K562 (cell line): ENCODE measurements at regions not wholly inside any gene's neighbourhood (a gene's known extent, or its start where the extent isn't known, plus 50 kb on each side); places are given as distances from the start of the nearest gene placed in this dataset.

ENCODE experiments used
- ATAC-seq: fragments of 200-7000 bp; cut with Tn5 transposase; 3 replicates; pipeline ENCODE4 v1.9.1; 2020; ENCODE audit warnings: moderate library complexity
- BruUV-seq: library from RNA; stranded (reverse); fragments of 400-500 nt; replicated peaks from 2 replicates; lab custom pipeline; 2021; lab: Mats Ljungman, UMichigan
- CTCF ChIA-PET: fragments of 300-600 bp; formaldehyde crosslinking; extraction: SDS; loops from one replicate; lab custom pipeline; 2021; ENCODE audit warnings: low intra/inter-chr PET ratio; lab: Yijun Ruan, JAX
- POLR2A ChIA-PET: fragments of 300-600, 350-650 bp; sonication (Branson Sonifier 250); formaldehyde crosslinking; extraction: SDS; loops from one replicate; lab custom pipeline; 2021; ENCODE audit warnings: antibody characterized with exemption, inconsistent platforms; lab: Yijun Ruan, JAX
- DNase-seq, 4 experiments: peaks; one replicate each; pipeline versions ENCODE4 v3.0.0 to v3.0.0-alpha.2; 2011 to 2018; ENCODE audit warnings: low spot score in 3 of 4, mixed read lengths in 3 of 4; ENCODE audit errors: extremely low read depth in 1 of 4
- FAIRE-seq: peaks from 2 replicates; lab custom pipeline; 2011; peaks lifted over from hg19 to GRCh38; lab: Jason Lieb, UNC
- H2AFZ ChIP-seq: 2 replicates; pipeline ENCODE4 v1.6.0; 2011; ENCODE audit warnings: low read depth, low read length, control low read depth, inconsistent platforms
- H3K27ac ChIP-seq: fragments of 200-600 bp; 3 replicates; pipeline ENCODE4 v1.8.0; 2011; ENCODE audit warnings: low read depth, mild to moderate bottlenecking, control low read depth, inconsistent platforms, low read length, moderate library complexity, mixed read lengths; ENCODE audit errors: extremely low read depth
- H3K27me3 ChIP-seq, 2 experiments: fragments of 300-600 bp in 1 of 2; 2 replicates in 1 of 2; 3 replicates in 1 of 2; pipeline versions ENCODE4 v1.6.0 to v1.8.0; 2011; ENCODE audit warnings: inconsistent platforms in 2 of 2, low read length in 2 of 2, mild to moderate bottlenecking in 1 of 2, mixed read lengths in 1 of 2, moderate library complexity in 1 of 2; ENCODE audit not compliant: control insufficient read depth in 2 of 2, insufficient read depth in 2 of 2
- H3K36me3 ChIP-seq: fragments of 300-600 bp; 3 replicates; pipeline ENCODE4 v1.8.0; 2011; ENCODE audit warnings: mild to moderate bottlenecking, low read length, inconsistent platforms; ENCODE audit not compliant: control insufficient read depth, insufficient read depth
- H3K4me1 ChIP-seq, 2 experiments: fragments of 200-600 bp in 1 of 2; replicated peaks in 1 of 2; 2 replicates in 1 of 2; 3 replicates in 1 of 2; pipeline versions ENCODE4 v1.5.1 to v1.8.0; 2011; ENCODE audit warnings: inconsistent platforms in 2 of 2, low read length in 2 of 2, mild to moderate bottlenecking in 1 of 2, mixed read lengths in 1 of 2, moderate library complexity in 1 of 2; ENCODE audit not compliant: control insufficient read depth in 2 of 2, insufficient read depth in 2 of 2
- H3K4me2 ChIP-seq: 2 replicates; pipeline ENCODE4 v1.6.1; 2011; ENCODE audit warnings: low read length, control low read depth, inconsistent platforms, mixed read lengths; ENCODE audit not compliant: insufficient read depth
- H3K4me3 ChIP-seq: fragments of 200-600 bp; sonication (generic), shearing (Covaris generic); 2 replicates; pipeline ENCODE4 v1.5.1; 2016; ENCODE audit warnings: control low read depth, inconsistent platforms
- H3K79me2 ChIP-seq: fragments of 200-600 bp; 3 replicates; pipeline ENCODE4 v1.8.0; 2011; ENCODE audit warnings: low read length, inconsistent platforms; ENCODE audit not compliant: control insufficient read depth, insufficient read depth
- H3K9ac ChIP-seq, 2 experiments: 2 replicates each; pipeline versions ENCODE4 v1.6.0 to v1.6.1; 2011; ENCODE audit warnings: low read depth in 2 of 2, low read length in 2 of 2, control low read depth in 1 of 2, inconsistent platforms in 1 of 2, mild to moderate bottlenecking in 1 of 2, mixed read lengths in 1 of 2; ENCODE audit not compliant: insufficient read depth in 1 of 2
- H3K9me1 ChIP-seq: one replicate; pipeline ENCODE4 v1.6.0; 2011; ENCODE audit warnings: inconsistent platforms, mild to moderate bottlenecking, low read length, moderate library complexity; ENCODE audit not compliant: control insufficient read depth, insufficient read depth
- H3K9me3 ChIP-seq: replicated peaks from 2 replicates; pipeline ENCODE4 v1.5.1; 2011; ENCODE audit warnings: low read depth, low read length, inconsistent platforms; ENCODE audit not compliant: control insufficient read depth, insufficient read depth
- H4K20me1 ChIP-seq: replicated peaks from 2 replicates; pipeline ENCODE4 v1.6.1; 2011; ENCODE audit warnings: low read length, inconsistent platforms, mixed read lengths; ENCODE audit not compliant: control insufficient read depth, insufficient read depth
- ATF7 ChIP-seq: fragments of 450-650 bp; IDR thresholded peaks from 2 replicates; pipeline ENCODE4 v1.7.1; 2014; ENCODE audit warnings: mild to moderate bottlenecking, moderate library complexity
- HNRNPLL ChIP-seq: fragments of 200-400 bp; formaldehyde crosslinking; IDR thresholded peaks from 2 replicates; pipeline ENCODE4 v1.6.1; 2017; ENCODE audit warnings: low read length, low read depth, mild to moderate bottlenecking; ENCODE audit not compliant: poor library complexity, severe bottlenecking
- NR3C1 ChIP-seq: sonication (generic); formaldehyde crosslinking; IDR thresholded peaks from 2 replicates; pipeline ENCODE4 v1.8.1; 2022; ENCODE audit warnings: missing genetic modification reagents
- WGBS: fragments of 100-300 bp; shearing (Covaris generic); methylation state at CpG from one replicate; pipeline ENCODE4 v1.1.6; 2016; ENCODE audit warnings: low coverage, mixed read lengths; ENCODE audit not compliant: insufficient coverage; ENCODE audit errors: missing lambda C conversion rate; 5-methylcytosine and 5-hydroxymethylcytosine counted together
- in situ Hi-C: fragments of 300-500 bp; cut with MboI; formaldehyde crosslinking; loops from 4 replicates; pipeline ENCODE4 v1.15.0; 2018; ENCODE audit warnings: inconsistent platforms, mixed read lengths
- intact Hi-C: fragments of 100-400 bp; cut with micrococcal nuclease; formaldehyde crosslinking; loops from 2 replicates; pipeline ENCODE4 v1.14.2; 2022

GRCh38 chr4:26171941-26172340 is 148.9 kb upstream of the RBPJ start:
- DNase-seq: no peak
- peaks cover 12 to 24% of the 10 kb centered on the region in 2 experiments for H3K27me3 ChIP-seq
- ATAC-seq: no peak
- no peak overlapping the region for H3K9ac ChIP-seq
- H3K9me3 ChIP-seq: no peaks in the 10 kb centered on the region
- no peak overlapping the region for H3K27ac ChIP-seq
- FAIRE-seq: no peak
- H3K4me3 ChIP-seq: no peak overlapping the region
- no peaks in the 10 kb centered on the region for H3K9me1 ChIP-seq
- H4K20me1 ChIP-seq: 0 out of 2 replicates have a peak, but pooled peaks cover 7% of the 10 kb centered on the region
- POLR2A ChIA-PET: interaction anchor here (0.5 kb wide), 1 partner anchor 17 kb away, joined by 3 read pairs; no protein-coding TSS in a partner anchor
- H3K4me1 ChIP-seq: peaks cover 0 to 7% of the 10 kb centered on the region in 2 experiments; a peak in 2 of 5 replicates
- H3K36me3 ChIP-seq: no peaks in the 10 kb centered on the region
- no peak overlapping the region for H2AFZ ChIP-seq
- intact Hi-C loops (no loop called here), in situ Hi-C loops (no loop called here)
- WGBS: under 1% methylated on average over 9 of the region's 9 CpGs
- no peak overlapping the region for H3K4me2 ChIP-seq
- no TSS peak for BruUV-seq
- no peaks in the 10 kb centered on the region for H3K79me2 ChIP-seq
- CTCF ChIA-PET: no interaction called here
- no peak for TF ChIP-seq NR3C1

GRCh38 chr4:26173619-26174018 is 147.2 kb upstream of the RBPJ start:
- H4K20me1 ChIP-seq: 0 out of 2 replicates have a peak, but pooled peaks cover 7% of the 10 kb centered on the region
- H3K27me3 ChIP-seq: peaks cover 12 to 28% of the 10 kb centered on the region in 2 experiments
- H3K36me3 ChIP-seq: no peaks in the 10 kb centered on the region
- no peaks in the 10 kb centered on the region for H3K79me2 ChIP-seq
- H3K4me2 ChIP-seq: peak overlapping the region; percentile 12; the same call in 1 of the 2 replicates
- in situ Hi-C loops: no loop called here
- H3K4me3 ChIP-seq: no peak overlapping the region
- CTCF ChIA-PET: no interaction called here
- DNase-seq (no peak), FAIRE-seq (no peak), ATAC-seq (no peak; the same call in 2 of the 3 replicates)
- BruUV-seq: no TSS peak
- H3K4me1 ChIP-seq: peaks cover 0 to 7% of the 10 kb centered on the region in 2 experiments; a peak in 2 of 5 replicates
- intact Hi-C loops: no loop called here
- POLR2A ChIA-PET: interaction anchor here (1.0 to 1.1 kb wide), 2 partner anchors 31 to 192 kb away, joined by 4 to 6 read pairs; no protein-coding TSS in a partner anchor
- H3K27ac ChIP-seq: no peak overlapping the region
- no peak overlapping the region for H2AFZ ChIP-seq
- TF ChIP-seq HNRNPLL (peak; percentile 33), ATF7 (no peak)
- H3K9me1 ChIP-seq: no peaks in the 10 kb centered on the region
- H3K9me3 ChIP-seq: no peaks in the 10 kb centered on the region
- 2% methylated on average over 7 of the region's 7 CpGs for WGBS
- H3K9ac ChIP-seq: no peak overlapping the region
